ENCODE measurements at regions not wholly inside any gene's neighbourhood (a gene's known extent, or its start where the extent isn't known, plus 50 kb on each side); places are given as distances from the start of the nearest gene placed in this dataset.
"Not testable (repeated sequence)": the region's sequence is repeated elsewhere in the genome, so short reads cannot be mapped to it uniquely, and the experiment has no call there.

DNA sequence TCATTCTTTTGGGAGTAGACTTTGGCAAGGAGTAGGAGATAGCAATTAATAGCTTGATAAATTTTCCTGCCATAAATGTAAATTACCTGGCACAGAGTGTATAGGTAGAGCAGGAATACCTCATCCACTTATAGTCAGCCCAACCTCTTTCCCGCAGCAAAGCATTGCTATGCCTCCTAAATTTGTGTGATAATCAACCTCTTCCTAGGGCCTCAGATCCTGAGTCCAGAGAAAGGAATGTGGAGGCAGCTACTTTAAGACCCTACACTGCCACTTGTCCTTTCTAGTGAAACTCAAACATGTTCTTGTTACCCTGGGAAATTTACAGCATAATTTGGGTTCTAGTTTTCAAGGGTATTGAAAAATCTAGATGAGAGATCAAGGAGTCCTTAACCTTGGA is 919.0 kb downstream of the RAPGEF2 start:
- no peak for DNase-seq
- TF ChIP-seq GATA1 (IDR thresholded peaks at IDR 0.05; ENCODE audit: low read depth, low read length) (no peak), POLR2A (IDR thresholded peaks at IDR 0.05; ENCODE audit: low read length) (no peak)

DNA sequence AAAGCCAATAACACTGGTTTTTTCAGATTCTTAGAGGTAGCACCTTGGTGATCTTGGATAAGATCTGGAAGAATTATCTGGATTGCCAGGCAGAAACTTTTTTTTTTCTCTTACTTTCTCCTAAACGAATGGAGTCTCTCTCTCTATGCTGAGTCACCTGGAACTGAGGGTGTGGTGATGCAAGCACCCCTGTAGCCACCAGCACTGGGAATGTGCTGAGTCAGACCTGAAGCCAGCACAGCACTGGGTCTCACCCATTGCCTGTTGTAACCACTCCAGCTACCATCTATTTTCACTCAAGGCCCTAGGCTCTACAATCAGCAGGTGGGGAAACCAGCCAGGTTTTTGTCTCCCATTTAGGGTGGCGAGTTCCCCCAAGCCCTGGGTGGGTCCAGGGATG is 923.8 kb downstream of the RAPGEF2 start:
- TF ChIP-seq POLR2A (IDR thresholded peaks at IDR 0.05; ENCODE audit: low read length) (no peak), GATA1 (IDR thresholded peaks at IDR 0.05; ENCODE audit: low read depth, low read length) (no peak)
- peak; percentile 27 to 68 for DNase-seq

DNA sequence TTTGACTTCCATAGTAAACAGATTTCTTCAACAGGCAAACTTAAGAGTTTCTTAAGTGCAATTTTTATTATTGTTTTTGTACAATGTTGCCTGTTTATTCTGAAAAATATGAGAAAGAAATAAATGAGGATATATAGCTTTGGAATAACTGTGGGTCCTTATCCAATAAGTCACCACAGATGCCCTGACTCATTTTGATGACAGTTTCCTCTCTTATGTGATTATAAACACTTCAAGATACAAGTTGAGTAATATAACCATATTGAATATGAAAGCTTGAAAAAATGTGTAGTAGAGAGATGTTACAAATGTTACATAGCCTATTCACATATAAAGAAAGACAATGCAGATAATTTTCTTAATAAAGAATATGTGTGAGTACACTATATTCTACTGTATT is 931.6 kb downstream of the RAPGEF2 start:
- no peak for DNase-seq
- no peak for TF ChIP-seq POLR2A (IDR thresholded peaks at IDR 0.05; ENCODE audit: low read length)
- TF ChIP-seq GATA1 (IDR thresholded peaks at IDR 0.05; ENCODE audit: low read depth, low read length): no peak

DNA sequence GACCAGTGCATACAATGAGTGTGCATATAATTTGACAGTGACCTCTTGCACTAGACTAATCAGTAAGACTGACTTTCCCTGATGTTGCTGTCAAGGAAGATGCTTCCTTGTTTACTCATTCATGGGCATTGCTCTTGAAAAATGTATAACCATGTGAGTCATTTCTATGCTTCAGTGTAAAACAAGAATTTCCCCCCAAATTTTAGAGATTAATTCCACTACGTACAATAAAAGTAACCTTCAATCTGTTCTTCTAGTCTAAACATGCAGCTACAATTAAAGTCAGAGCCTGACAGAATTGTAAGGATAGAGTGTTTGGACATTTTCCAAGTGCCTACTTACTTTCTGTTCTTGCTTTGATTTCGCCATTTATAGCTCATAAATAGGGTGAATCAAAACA is 935.7 kb downstream of the RAPGEF2 start:
- TF ChIP-seq POLR2A (IDR thresholded peaks at IDR 0.05; ENCODE audit: low read length) (no peak), GATA1 (IDR thresholded peaks at IDR 0.05; ENCODE audit: low read depth, low read length) (no peak)

DNA sequence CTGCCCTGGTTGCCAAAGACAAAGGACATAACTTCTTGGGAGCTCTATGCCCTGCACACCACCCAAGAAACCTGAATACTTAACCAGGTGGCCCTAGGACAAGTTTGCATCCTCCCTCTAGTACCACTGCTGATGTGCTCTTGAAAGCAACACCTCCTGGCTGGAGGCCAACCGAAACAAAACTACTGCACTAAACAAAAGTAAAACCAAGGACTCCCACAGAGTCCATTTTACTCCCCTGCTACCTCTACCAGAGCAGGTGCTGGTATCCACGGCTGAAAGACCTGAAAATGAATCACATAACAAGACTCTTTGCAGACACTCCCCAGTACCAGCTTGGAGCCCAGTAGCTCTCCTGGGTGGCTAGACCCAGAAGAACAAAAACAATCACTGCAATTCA is 941.8 kb downstream of the RAPGEF2 start:
- DNase-seq: no peak
- TF ChIP-seq GATA1 (IDR thresholded peaks at IDR 0.05; ENCODE audit: low read depth, low read length) (no peak), POLR2A (IDR thresholded peaks at IDR 0.05; ENCODE audit: low read length) (no peak)

More for the DNA sequence above, 935.7 kb downstream of the RAPGEF2 start:
- DNase-seq: no peak

DNA sequence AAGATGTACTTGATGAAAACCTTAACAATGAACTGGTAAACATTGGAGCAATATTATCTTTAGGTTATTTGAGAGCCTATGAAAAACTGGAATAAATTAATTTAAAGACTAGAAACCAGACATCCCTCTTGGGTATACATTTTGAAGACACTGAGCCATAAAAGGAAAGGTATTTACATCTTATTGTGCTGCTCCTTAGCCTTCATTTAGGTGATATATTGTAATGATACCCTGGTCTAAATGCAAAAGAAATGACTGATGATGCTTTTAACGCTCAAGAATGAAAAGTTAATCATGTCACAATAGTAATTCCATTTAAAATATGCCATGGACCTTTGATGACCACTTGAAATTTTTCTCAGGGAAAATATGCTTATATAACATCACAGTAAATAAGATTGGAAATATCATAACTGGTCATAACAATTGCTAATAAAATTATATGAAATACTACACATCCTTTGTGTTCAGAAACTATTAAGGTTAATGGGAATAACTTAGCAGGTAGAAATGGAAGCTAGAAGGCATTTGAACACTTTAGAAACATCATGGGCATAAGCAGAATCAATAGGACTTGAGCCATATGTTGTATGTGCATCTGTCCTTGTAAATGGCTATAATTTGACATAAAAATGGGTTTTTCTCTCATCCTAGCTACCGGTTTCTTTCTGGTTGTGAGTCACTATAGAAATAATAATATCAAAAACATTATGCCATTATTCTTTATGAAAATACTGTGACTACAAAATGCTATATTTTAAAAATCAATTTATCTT is 979.7 kb downstream of the RAPGEF2 start:
- DNase-seq: no peak
- no peak for TF ChIP-seq GATA1 (IDR thresholded peaks at IDR 0.05; ENCODE audit: low read depth, low read length)
- no peak for TF ChIP-seq POLR2A (IDR thresholded peaks at IDR 0.05; ENCODE audit: low read length)

DNA sequence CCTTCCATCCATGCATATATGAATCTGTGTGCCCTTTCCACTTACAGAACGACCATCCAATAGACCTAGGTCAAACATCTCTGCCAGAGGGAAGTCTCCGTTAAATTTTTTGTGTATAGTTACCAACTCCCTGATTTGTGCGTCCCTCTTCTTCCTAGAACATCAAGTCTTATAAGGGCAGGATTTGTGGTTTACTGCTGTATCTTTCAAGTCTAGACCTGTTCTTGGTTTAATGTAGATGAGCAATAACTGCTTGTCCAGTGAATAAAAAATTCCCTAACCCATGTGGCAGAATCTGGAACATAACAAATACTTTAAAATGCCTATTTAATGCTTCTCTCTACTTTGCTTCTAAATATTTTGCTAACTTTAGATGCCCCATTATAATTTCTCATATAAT is 988.8 kb downstream of the RAPGEF2 start:
- TF ChIP-seq GATA1 (IDR thresholded peaks at IDR 0.05; ENCODE audit: low read depth, low read length): no peak
- no peak for TF ChIP-seq POLR2A (IDR thresholded peaks at IDR 0.05; ENCODE audit: low read length)
- no peak for DNase-seq

DNA sequence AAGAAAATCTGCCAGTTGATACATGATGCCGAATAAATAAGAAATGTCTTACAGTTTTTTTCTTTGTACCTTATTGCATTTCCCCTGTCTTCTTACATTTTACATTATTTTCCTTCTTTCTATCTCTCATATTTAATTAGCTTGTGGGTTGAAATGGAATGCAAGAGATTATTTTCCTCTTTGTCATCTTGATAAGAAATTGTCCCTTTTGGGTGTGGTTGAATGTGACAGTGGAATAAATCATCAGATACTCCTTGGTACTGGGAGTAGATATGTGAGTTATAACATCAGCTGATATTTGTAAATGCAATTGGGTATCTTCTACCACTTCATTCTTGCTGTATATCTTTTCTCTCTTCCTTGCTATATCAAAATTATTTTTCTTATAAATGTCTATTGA is 997.4 kb downstream of the RAPGEF2 start:
- DNase-seq: no peak
- no peak for TF ChIP-seq POLR2A (IDR thresholded peaks at IDR 0.05; ENCODE audit: low read length)
- TF ChIP-seq GATA1 (IDR thresholded peaks at IDR 0.05; ENCODE audit: low read depth, low read length): no peak

DNA sequence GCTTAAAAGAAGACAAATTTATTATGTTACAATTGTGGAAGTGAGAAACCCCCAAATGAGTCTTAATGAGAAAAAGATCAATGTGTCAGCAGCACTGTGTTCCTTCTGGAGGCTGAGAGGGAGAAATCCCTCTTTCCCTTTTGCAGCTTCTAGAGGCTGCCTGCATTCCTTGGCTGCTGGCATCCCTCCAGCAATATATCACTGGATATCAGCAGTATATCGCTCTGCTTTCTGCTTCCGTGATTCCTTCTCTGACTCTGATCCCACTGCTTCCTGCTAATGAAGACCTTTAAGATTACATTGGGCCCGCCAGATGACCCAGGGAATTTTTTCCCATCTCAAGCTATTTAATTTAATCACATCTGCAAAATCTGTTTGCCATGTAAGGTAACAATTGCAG is 1008.0 kb downstream of the RAPGEF2 start:
- TF ChIP-seq POLR2A (IDR thresholded peaks at IDR 0.05; ENCODE audit: low read length) (no peak), GATA1 (IDR thresholded peaks at IDR 0.05; ENCODE audit: low read depth, low read length) (no peak)
- no peak for DNase-seq

DNA sequence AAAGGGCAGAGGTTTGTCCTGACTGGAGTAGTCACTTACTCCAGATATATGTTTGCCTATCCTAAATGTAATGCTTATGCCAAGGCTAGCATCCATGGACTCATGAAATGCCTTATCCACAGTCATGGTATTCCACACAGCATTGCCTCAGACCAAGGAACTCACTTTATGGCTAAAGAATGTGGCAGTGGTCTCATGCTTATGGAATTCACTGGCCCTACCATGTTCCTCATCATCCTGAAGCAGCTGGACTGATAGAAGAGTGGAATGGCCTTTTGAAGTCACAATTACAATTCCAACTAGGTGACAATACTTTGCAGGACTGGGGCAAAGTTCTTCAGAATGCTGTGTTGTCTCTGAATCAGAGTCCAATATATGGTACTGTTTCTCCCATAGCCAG is 1014.8 kb downstream of the RAPGEF2 start:
- TF ChIP-seq POLR2A (IDR thresholded peaks at IDR 0.05; ENCODE audit: low read length): no peak
- TF ChIP-seq GATA1 (IDR thresholded peaks at IDR 0.05; ENCODE audit: low read depth, low read length): no peak
- DNase-seq: no peak

DNA sequence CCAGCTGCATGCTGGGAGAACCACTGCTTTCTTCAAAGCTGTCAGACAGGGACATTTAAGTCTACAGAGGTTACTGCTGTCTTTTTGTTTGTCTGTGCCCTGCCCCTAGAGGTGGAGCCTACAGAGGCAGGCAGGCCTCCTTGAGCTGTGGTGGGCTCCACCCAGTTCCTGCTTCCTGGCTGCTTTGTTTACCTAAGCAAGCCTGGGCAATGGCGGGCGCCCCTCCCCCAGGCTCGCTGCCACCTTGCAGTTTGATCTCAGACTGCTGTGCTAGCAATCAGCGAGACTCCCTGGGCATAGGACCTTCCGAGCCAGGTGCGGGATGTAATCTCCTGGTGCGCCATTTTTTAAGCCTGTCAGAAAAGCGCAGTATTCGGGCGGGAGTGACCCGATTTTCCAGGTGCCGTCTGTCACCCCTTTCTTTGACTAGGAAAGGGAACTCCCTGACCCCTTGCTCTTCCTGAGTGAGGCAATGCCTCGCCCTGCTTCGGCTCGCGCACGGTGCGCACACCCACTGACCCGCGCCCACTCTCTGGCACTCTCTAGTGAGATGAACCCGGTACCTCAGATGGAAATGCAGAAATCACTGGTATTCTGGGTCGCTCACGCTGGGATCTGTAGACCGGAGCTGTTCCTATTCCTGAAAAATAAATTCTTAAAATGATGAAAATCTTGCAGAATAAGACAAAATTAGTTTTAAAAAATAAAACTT is 1022.9 kb downstream of the RAPGEF2 start:
- DNase-seq: not testable (repeated sequence)

DNA sequence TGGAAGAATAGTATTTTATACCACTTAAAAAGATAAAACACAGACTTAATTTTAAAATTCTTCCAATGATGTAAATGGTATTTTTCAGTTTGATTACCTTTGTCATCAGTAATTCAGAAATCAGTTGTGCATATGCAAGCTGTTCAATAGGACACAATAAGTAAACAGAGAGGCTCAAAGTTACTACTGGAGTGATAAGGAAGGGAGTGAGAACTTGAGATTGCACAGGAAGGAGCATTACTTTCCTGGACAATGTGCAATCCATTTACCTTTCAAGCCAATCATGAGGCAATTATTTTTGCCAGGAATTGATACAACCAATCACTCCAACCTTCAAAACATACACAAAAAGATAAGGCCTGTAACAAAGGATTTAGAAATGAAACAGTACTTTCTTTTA is 1024.3 kb downstream of the RAPGEF2 start:
- TF ChIP-seq GATA1 (IDR thresholded peaks at IDR 0.05; ENCODE audit: low read depth, low read length) (no peak), POLR2A (IDR thresholded peaks at IDR 0.05; ENCODE audit: low read length) (no peak)
- DNase-seq: no peak

DNA sequence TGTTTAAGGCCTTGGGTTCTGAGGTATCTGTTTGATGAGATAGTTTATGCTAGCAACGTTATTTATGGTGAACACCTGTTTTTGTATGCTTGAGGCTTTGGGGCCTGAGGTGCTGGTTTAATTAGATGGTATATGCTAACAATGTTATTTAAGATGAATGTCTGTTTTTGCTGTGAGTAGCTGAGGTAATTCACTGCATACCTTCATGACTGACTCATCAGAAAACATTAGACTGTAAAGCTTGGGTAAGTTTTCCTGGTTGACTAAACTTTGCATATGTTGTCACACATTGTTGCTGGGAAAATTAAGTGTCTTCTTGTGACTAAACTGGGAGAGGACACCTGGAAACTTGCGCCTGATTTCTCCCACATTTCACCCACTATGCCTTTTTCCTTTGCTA is 1026.6 kb downstream of the RAPGEF2 start:
- DNase-seq: no peak

DNA sequence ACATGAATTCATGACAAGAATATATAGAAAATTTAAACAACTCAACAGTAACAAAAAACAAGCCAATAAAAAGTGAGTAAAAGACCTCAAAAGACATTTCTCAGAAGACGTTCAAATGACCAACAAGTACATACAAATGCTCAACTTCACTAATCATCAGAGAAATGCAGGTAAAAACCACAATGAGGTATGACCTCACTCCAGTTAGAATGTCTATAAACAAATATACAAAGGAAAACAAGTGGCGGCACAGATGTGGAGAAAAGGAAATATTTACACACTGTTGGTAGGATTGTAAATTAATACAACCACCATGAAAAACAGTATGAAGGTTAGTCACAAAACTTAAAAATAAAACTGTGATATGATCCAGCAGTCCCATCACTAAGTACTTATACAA is 1033.1 kb downstream of the RAPGEF2 start:
- TF ChIP-seq POLR2A (IDR thresholded peaks at IDR 0.05; ENCODE audit: low read length) (no peak), GATA1 (IDR thresholded peaks at IDR 0.05; ENCODE audit: low read depth, low read length) (no peak)
- DNase-seq: no peak

More for the DNA sequence above, 1026.6 kb downstream of the RAPGEF2 start:
- TF ChIP-seq POLR2A (IDR thresholded peaks at IDR 0.05; ENCODE audit: low read length) (no peak), GATA1 (IDR thresholded peaks at IDR 0.05; ENCODE audit: low read depth, low read length) (no peak)

DNA sequence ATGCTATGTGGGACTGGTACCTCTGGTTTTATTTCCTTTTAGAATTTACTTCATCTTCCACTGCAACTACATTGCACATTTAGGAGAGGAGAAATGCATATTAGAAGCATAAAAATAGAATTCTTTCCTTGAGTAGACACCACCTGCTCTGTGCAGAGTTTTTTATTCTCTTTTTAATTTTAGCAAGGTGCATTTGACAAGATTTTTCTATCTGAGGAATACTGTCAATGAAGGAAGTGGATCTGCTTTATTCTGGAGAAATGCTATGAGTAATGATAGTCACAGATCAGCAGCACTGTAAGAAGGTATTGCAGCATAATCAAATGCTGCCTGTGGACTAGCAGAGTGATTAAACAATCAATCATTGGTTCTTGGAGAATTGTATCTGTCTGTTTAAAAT is 1038.3 kb downstream of the RAPGEF2 start:
- no peak for TF ChIP-seq POLR2A (IDR thresholded peaks at IDR 0.05; ENCODE audit: low read length)
- no peak for TF ChIP-seq GATA1 (IDR thresholded peaks at IDR 0.05; ENCODE audit: low read depth, low read length)
- no peak for DNase-seq

All from erythroblast (primary cell).